HEK293T (cell line): ENCODE measurements at regions not wholly inside any gene's neighbourhood (a gene's known extent, or its start where the extent isn't known, plus 50 kb on each side); places are given as distances from the start of the nearest gene placed in this dataset.
"Not testable (repeated sequence)": the region's sequence is repeated elsewhere in the genome, so short reads cannot be mapped to it uniquely, and the experiment has no call there.

Experiments used
- CTCF ChIA-PET: fragments of 350-600 bp; formaldehyde crosslinking; extraction: SDS; loops from one replicate; lab custom pipeline; 2021; ENCODE audit warnings: antibody characterized with exemption, inconsistent platforms; lab: Yijun Ruan, JAX
- POLR2A ChIA-PET: fragments of 350-600 bp; formaldehyde crosslinking; extraction: SDS; loops from one replicate; lab custom pipeline; 2020; ENCODE audit warnings: antibody characterized with exemption, inconsistent platforms; lab: Yijun Ruan, JAX
- DNase-seq: peaks from one replicate; pipeline ENCODE4 v3.0.0; 2012; ENCODE audit warnings: mixed read lengths; ENCODE audit errors: extremely low spot score
- ARNT ChIP-seq: fragments of 450-650 bp; IDR thresholded peaks from 2 replicates; pipeline ENCODE4 v1.6.1; 2017; ENCODE audit warnings: mild to moderate bottlenecking
- BHLHE40 ChIP-seq: fragments of 450-650 bp; IDR thresholded peaks from 2 replicates; pipeline ENCODE4 v1.6.1; 2016; ENCODE audit warnings: mild to moderate bottlenecking, moderate library complexity, borderline replicate concordance
- CTBP1 ChIP-seq: fragments of 450-650 bp; IDR thresholded peaks from 2 replicates; pipeline ENCODE4 v1.6.1; 2016; ENCODE audit warnings: borderline replicate concordance
- ELF4 ChIP-seq: fragments of 450-650 bp; IDR thresholded peaks from 2 replicates; pipeline ENCODE4 v1.6.1; 2017; ENCODE audit warnings: antibody characterized with exemption
- FOXA1 ChIP-seq: fragments of 450-650 bp; IDR thresholded peaks from 2 replicates; pipeline ENCODE4 v1.6.1; 2016; ENCODE audit warnings: mild to moderate bottlenecking
- FOXK2 ChIP-seq: fragments of 450-650 bp; IDR thresholded peaks from 2 replicates; pipeline ENCODE4 v1.6.1; 2016; ENCODE audit warnings: mild to moderate bottlenecking
- FOXM1 ChIP-seq: fragments of 450-650 bp; IDR thresholded peaks from 2 replicates; pipeline ENCODE4 v1.6.1; 2017; ENCODE audit warnings: mild to moderate bottlenecking, borderline replicate concordance
- HDGF ChIP-seq: fragments of 450-650 bp; IDR thresholded peaks from 2 replicates; pipeline ENCODE4 v1.6.1; 2017; ENCODE audit warnings: antibody characterized with exemption, borderline replicate concordance
- L3MBTL2 ChIP-seq: fragments of 450-650 bp; conservative IDR thresholded peaks from 2 replicates; pipeline ENCODE4 v1.6.1; 2016; ENCODE audit warnings: mild to moderate bottlenecking
- LEF1 ChIP-seq: fragments of 450-650 bp; IDR thresholded peaks from 2 replicates; pipeline ENCODE4 v1.6.1; 2017; ENCODE audit warnings: mild to moderate bottlenecking, borderline replicate concordance
- NFRKB ChIP-seq: fragments of 450-650 bp; IDR thresholded peaks from 2 replicates; pipeline ENCODE4 v1.6.1; 2016; ENCODE audit warnings: mild to moderate bottlenecking, moderate library complexity
- SP1 ChIP-seq: fragments of 450-650 bp; IDR thresholded peaks from 2 replicates; pipeline ENCODE4 v1.6.1; 2017
- SUZ12 ChIP-seq: fragments of 450-650 bp; IDR thresholded peaks from 2 replicates; pipeline ENCODE4 v1.6.1; 2016; ENCODE audit warnings: mild to moderate bottlenecking
- TARDBP ChIP-seq: fragments of 450-650 bp; IDR thresholded peaks from 2 replicates; pipeline ENCODE4 v1.6.1; 2016
- ZNF384 ChIP-seq: fragments of 450-650 bp; IDR thresholded peaks from 2 replicates; pipeline ENCODE4 v1.6.1; 2016
- TF ChIP-seq, protein P1 (sequence below): fragments of 450-650 bp; IDR thresholded peaks from 2 replicates; pipeline ENCODE4 v1.6.1; 2016

GRCh38 chr2:80969900-80970299, 665.3 kb upstream of the LRRTM1 start:
- no peak for DNase-seq
- ChIA-PET POLR2A (no interaction called here), CTCF (no interaction called here)
- TF ChIP-seq L3MBTL2 (no peak), FOXK2 (no peak), FOXA1 (no peak), NFRKB (no peak), FOXM1 (no peak), ARNT (no peak), ELF4 (no peak), ZNF384 (no peak), HDGF (no peak), CTBP1 (no peak), TARDBP (no peak), SUZ12 (no peak), SP1 (no peak), LEF1 (no peak), BHLHE40 (no peak)
- TF ChIP-seq, protein P1, sequence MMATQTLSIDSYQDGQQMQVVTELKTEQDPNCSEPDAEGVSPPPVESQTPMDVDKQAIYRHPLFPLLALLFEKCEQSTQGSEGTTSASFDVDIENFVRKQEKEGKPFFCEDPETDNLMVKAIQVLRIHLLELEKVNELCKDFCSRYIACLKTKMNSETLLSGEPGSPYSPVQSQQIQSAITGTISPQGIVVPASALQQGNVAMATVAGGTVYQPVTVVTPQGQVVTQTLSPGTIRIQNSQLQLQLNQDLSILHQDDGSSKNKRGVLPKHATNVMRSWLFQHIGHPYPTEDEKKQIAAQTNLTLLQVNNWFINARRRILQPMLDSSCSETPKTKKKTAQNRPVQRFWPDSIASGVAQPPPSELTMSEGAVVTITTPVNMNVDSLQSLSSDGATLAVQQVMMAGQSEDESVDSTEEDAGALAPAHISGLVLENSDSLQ = no peak

DNA sequence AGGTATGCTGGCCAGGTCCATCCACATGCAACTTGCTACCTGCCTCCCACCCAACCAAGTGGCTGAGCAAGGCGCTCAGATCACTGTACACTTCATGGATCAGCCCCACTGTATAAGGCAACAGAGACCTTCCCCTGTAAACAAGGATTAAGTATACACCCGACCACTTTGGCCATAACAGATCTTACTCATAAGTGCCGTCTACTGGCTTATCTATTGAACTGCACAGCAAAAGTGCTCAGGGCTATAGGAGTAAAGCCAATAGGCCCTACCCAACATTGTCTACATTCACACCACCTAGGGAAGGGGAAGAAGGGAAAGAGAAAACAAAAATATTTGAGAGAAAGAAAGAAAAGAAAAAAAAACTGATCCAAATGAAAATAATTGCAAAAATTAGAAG, 663.9 kb upstream of the LRRTM1 start:
- ChIA-PET CTCF (no interaction called here), POLR2A (no interaction called here)
- TF ChIP-seq FOXM1 = no peak
- no peak for DNase-seq

GRCh38 chr2:80947601-80948130, 643.1 kb upstream of the LRRTM1 start:
- ChIA-PET CTCF (no interaction called here), POLR2A (no interaction called here)
- no peak for TF ChIP-seq FOXK2
- no peak for TF ChIP-seq SP1
- no peak for TF ChIP-seq L3MBTL2
- TF ChIP-seq CTBP1 = no peak
- TF ChIP-seq BHLHE40 = no peak
- no peak for TF ChIP-seq FOXA1
- TF ChIP-seq HDGF = no peak
- TF ChIP-seq ARNT = no peak
- no peak for TF ChIP-seq TARDBP
- TF ChIP-seq NFRKB = no peak
- TF ChIP-seq ELF4 = no peak
- no peak for TF ChIP-seq LEF1
- no peak for TF ChIP-seq SUZ12
- TF ChIP-seq FOXM1 = no peak
- TF ChIP-seq ZNF384 = no peak
- TF ChIP-seq, protein P1 = no peak
- DNase-seq = no peak

- ChIA-PET CTCF (no interaction called here), POLR2A (no interaction called here)
- no peak for TF ChIP-seq FOXM1
- no peak for TF ChIP-seq TARDBP
- TF ChIP-seq ZNF384 = no peak
- no peak for TF ChIP-seq NFRKB
- DNase-seq = no peak
Measured at GRCh38 chr2:80943487-80943886, 638.9 kb upstream of the LRRTM1 start.

- ChIA-PET CTCF (no interaction called here), POLR2A (no interaction called here)
- no peak for DNase-seq
- TF ChIP-seq FOXK2 = no peak
- TF ChIP-seq SP1 = no peak
- TF ChIP-seq CTBP1 = no peak
- TF ChIP-seq L3MBTL2 = no peak
- TF ChIP-seq NFRKB = no peak
- TF ChIP-seq LEF1 = no peak
- TF ChIP-seq FOXM1 = no peak
- no peak for TF ChIP-seq ARNT
- TF ChIP-seq, protein P1 = no peak
- TF ChIP-seq TARDBP = no peak
Measured at GRCh38 chr2:80942766-80943165, 638.2 kb upstream of the LRRTM1 start.

DNA sequence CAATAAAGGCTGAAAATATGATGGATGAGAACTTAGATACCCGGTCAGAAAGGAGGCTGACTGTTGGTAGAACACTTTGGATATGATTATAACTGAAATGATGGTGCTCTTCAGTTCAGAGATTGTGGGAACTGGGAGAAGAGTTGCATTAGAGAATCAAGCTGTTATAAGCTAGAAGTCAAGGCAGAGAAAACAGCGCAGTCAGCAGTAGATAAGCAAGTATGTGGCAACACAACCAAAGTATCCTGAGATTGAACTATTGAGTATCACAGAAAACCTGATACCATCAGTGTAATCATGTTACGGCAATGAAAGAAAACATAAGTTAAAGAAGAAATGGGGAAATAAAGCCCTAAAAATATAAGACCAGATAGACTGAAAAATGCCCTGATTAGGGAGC, 633.9 kb upstream of the LRRTM1 start:
- DNase-seq = no peak
- ChIA-PET POLR2A (no interaction called here), CTCF (no interaction called here)
- TF ChIP-seq ZNF384 = no peak
- TF ChIP-seq BHLHE40 = no peak

DNA sequence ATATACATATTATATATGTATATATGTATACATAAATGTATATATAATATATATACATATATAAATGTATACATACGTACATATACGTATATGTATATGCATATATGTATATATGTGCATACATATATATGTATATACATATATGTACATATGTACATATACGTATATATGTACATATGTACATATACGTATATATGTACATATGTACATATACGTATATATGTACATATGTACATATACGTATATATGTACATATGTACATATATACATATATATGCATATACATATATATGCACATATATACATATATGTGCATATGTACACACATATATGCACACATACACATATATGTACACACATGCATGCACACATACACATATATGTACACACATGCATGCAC, 627.3 kb upstream of the LRRTM1 start:
- CTCF ChIA-PET, POLR2A ChIA-PET, DNase-seq: not testable (repeated sequence)

DNA sequence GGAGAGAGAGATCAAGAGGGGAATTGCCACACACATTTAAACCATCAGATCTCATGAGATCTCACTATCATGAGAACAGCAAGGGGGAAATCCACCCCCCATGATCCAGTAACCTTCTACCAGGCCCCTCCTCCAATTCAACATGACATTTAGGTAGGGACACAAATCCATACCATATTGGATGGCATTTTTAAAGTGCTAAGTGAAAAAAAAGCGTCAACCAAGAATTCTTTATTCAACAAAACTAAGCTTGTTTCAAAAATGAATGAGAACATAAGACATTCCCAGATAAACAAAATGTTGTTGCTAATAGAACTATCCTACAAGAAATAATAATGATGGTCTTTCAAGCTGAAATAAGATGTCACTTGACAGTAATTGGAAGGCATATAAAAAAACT, 626.2 kb upstream of the LRRTM1 start:
- DNase-seq = no peak
- no peak for TF ChIP-seq BHLHE40
- POLR2A ChIA-PET = no interaction called here
- CTCF ChIA-PET = no interaction called here
